ENCODE measurements at regions not wholly inside any gene's neighbourhood (a gene's known extent, or its start where the extent isn't known, plus 50 kb on each side); places are given as distances from the start of the nearest gene placed in this dataset.

DNA sequence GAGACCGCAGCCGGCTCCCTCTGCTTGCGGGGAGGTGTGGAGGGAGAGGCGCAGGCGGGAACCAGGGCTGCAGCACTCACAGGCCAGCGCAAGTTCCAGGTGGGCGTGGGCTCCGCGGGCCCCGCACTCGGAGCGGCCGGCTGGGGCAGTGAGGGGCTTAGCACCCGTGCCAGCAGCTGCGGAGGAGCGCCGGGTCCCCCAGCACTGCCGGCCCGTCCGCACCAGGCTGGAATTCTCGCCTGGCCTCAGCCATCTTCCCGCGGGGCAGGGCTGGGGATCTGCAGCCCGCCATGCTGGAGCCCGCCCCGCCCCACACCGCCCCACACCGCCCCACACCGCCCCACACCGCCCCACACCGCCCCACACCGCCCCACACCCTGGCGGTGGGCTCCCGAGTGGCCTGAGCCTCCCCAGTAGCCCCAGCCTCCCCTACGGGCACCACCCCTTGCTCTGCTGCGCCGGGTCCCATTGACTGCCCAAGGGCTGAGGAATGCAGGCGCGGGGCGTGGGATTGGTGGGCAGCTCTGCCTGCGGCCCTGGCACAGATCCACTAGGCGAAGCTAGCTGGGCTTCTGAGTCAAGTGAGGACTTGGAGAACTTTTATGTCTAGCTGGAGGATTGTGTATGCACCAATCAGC, 123.9 kb upstream of the MGAT5 start:
- Histone ChIP-seq H3K36me3 (no peaks in the 10 kb centered on the region), H3K27ac (no peak overlapping the region), H3K9me3 (no peaks in the 10 kb centered on the region), H3K4me3 (no peak overlapping the region), H3K27me3 (no peaks in the 10 kb centered on the region), H3K4me1 (peaks cover 0 to 4% of the 10 kb centered on the region in 2 donors)
- TF ChIP-seq, protein P1, sequence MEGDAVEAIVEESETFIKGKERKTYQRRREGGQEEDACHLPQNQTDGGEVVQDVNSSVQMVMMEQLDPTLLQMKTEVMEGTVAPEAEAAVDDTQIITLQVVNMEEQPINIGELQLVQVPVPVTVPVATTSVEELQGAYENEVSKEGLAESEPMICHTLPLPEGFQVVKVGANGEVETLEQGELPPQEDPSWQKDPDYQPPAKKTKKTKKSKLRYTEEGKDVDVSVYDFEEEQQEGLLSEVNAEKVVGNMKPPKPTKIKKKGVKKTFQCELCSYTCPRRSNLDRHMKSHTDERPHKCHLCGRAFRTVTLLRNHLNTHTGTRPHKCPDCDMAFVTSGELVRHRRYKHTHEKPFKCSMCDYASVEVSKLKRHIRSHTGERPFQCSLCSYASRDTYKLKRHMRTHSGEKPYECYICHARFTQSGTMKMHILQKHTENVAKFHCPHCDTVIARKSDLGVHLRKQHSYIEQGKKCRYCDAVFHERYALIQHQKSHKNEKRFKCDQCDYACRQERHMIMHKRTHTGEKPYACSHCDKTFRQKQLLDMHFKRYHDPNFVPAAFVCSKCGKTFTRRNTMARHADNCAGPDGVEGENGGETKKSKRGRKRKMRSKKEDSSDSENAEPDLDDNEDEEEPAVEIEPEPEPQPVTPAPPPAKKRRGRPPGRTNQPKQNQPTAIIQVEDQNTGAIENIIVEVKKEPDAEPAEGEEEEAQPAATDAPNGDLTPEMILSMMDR (IDR thresholded peaks at IDR 0.05): no peak
- intact Hi-C loops (cut with DNase I): no loop called here
- DNase-seq (ENCODE audit: low spot score in 2 of 2): no peak

DNA sequence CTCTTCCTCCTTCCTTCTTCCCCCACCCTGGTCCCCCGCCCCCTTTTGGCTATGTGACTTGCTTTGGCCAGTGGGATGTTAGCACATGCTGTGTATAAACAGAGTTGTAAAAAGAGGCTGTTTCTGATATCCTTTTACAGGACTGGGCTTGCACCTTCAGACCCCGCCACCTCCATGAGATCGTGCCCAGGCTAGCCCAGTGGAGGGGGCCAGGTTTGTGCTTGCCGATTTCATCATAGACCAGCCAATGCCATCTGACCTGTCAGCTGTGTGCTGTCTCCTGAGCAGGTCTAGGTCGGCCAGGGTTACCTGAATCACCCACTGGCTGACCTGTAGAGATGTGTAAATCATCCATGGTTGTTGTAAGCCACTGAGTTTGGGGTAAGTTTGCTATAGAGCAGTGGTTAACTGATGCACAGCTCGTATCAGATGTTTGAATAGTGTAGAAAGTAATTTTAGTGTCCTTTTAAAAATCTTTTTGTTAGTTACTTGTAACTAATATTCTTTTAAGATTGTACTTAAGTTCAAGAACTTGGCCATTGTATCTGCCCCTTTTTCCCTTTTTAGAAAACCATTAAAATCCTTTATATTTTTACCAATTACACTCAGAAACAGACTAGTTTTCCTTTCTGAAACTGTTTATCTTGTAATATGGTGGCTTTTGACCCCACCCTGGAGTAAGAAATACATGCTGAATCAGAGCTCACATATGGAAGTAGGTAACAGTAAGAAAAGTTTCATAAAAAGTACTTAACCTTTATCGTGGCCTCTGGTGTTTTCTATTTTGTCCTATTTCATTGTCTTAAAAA, 122.0 kb upstream of the MGAT5 start:
- Histone ChIP-seq H3K36me3 (no peaks in the 10 kb centered on the region), H3K27me3 (no peaks in the 10 kb centered on the region), H3K4me1 (peaks cover 5 to 8% of the 10 kb centered on the region in 2 donors), H3K4me3 (no peak overlapping the region), H3K9me3 (no peaks in the 10 kb centered on the region), H3K27ac (peak overlapping the region in 1 of 2 donors; percentile 22)
- TF ChIP-seq, protein P1 (IDR thresholded peaks at IDR 0.05): no peak
- no peak for DNase-seq (ENCODE audit: low spot score in 2 of 2)
- intact Hi-C loops (cut with DNase I): no loop called here

- no peak overlapping the region for H3K4me3 ChIP-seq
- no peaks in the 10 kb centered on the region for H3K9me3 ChIP-seq
- DNase-seq (ENCODE audit: low spot score in 2 of 2): peak in 1 of 2 donors; percentile 5
- no peaks in the 10 kb centered on the region for H3K36me3 ChIP-seq
- H3K27ac ChIP-seq: peak overlapping the region in 1 of 2 donors; percentile 22
- TF ChIP-seq, protein P1 (IDR thresholded peaks at IDR 0.05): no peak
- H3K27me3 ChIP-seq: no peaks in the 10 kb centered on the region
- peaks cover 5 to 11% of the 10 kb centered on the region in 2 donors for H3K4me1 ChIP-seq
- intact Hi-C loops (cut with DNase I): no loop called here
Observed at GRCh38 chr2:134132490-134132857, 121.4 kb upstream of the MGAT5 start.

DNA sequence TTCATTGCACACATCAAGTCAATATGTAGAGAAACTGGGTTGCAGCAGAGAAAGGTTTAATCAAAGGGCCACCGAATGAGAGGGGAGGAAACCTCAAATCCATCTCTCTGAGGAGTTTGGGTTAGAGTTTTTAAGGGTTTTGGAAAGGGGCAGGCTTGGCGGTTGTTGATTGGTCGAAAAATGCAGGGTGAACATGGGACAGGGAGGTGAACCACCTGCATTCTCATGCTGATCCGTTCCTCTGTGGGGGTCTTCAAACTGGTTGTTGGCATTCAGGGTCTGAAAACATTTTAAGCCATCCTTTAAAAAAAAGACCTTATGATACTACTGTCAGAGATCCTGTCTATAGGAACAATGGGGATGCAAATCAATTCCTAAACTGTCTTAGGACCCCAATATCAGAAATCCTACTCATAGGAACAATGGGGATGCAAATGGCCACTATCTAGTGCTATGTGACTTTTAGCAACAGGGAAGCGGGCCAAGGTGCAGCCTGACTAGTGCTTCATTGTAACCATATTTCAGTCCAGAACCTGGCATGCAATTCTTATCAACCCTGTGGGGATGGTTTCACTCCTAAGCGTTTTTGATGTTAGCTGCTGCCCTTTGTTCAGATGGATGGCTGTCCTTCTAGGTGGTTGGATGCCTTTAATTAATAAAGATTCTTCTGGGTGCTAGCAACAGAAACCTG, 120.1 kb upstream of the MGAT5 start:
- intact Hi-C loops (cut with DNase I): no loop called here
- peak in 1 of 2 donors; percentile 35 for DNase-seq (ENCODE audit: low spot score in 2 of 2)
- no peak overlapping the region for H3K4me3 ChIP-seq
- no peak overlapping the region for H3K27ac ChIP-seq
- H3K27me3 ChIP-seq: no peaks in the 10 kb centered on the region
- no peaks in the 10 kb centered on the region for H3K36me3 ChIP-seq
- H3K9me3 ChIP-seq: no peaks in the 10 kb centered on the region
- TF ChIP-seq, protein P1 (IDR thresholded peaks at IDR 0.05): no peak
- H3K4me1 ChIP-seq: peaks cover 11 to 18% of the 10 kb centered on the region in 2 donors

DNA sequence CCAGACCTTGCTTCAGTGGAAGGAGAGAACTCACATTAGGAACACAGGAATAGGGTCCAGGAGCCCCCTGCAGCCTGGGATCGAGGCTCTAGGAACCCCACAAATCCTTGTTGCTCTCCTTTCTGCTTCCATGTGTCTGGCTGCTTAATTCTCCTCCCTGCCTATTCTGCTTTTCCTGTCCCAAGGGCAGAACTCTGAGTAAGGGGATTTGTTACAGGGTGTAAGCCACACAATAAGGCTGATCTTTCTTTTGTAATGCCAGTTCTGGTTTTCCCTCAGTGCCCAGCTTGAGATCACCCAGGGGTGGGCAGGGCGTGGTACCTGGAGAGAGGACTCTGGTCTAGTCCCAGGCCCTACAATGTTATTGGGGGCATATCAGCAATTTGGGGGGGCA, 119.6 kb upstream of the MGAT5 start:
- no peak overlapping the region for H3K4me3 ChIP-seq
- TF ChIP-seq, protein P1 (IDR thresholded peaks at IDR 0.05): no peak
- intact Hi-C loops (cut with DNase I): no loop called here
- H3K36me3 ChIP-seq: no peaks in the 10 kb centered on the region
- peaks cover 11 to 15% of the 10 kb centered on the region in 2 donors for H3K4me1 ChIP-seq
- no peak overlapping the region for H3K27ac ChIP-seq
- no peaks in the 10 kb centered on the region for H3K27me3 ChIP-seq
- H3K9me3 ChIP-seq: no peaks in the 10 kb centered on the region
- DNase-seq (ENCODE audit: low spot score in 2 of 2): peak in 1 of 2 donors; percentile 35
